GM21786 (cell line): ENCODE measurements at regions not wholly inside any gene's neighbourhood (a gene's known extent, or its start where the extent isn't known, plus 50 kb on each side); places are given as distances from the start of the nearest gene placed in this dataset.

ENCODE experiments used
- ATAC-seq: cut with Tn5 transposase; IDR thresholded peaks from one replicate; pipeline ENCODE4 v1.9.1; 2021; ENCODE audit not compliant: unreplicated experiment

GRCh38 chr2:489084-489483 lies 188.1 kb downstream of the TMEM18 start:
- no peak for ATAC-seq

GRCh38 chr2:487186-488079 lies 189.8 kb downstream of the TMEM18 start:
- ATAC-seq = no peak

GRCh38 chr2:486371-486770 lies 190.8 kb downstream of the TMEM18 start:
- ATAC-seq = no peak

DNA sequence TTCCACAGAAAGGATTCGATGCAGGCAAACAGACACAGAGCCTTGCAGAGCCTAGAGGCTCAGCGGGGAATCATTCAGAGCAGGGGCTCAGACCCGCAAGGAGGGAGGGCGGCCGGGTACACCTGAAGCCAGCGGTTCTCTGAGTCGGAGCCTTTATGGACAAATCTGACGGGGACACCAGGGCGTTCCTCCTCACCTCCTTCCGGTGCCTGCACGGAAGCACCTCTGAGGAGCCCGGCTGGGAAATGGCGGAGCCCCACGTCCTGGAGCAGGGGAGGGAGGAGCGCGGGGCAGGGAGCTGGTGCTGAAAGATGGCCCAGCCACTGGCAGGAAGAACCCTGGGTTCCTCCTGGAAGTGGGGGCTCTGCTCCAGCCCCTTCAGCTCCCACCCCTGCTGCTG lies 193.5 kb upstream of the ALKAL2 start:
- ATAC-seq = no peak

DNA sequence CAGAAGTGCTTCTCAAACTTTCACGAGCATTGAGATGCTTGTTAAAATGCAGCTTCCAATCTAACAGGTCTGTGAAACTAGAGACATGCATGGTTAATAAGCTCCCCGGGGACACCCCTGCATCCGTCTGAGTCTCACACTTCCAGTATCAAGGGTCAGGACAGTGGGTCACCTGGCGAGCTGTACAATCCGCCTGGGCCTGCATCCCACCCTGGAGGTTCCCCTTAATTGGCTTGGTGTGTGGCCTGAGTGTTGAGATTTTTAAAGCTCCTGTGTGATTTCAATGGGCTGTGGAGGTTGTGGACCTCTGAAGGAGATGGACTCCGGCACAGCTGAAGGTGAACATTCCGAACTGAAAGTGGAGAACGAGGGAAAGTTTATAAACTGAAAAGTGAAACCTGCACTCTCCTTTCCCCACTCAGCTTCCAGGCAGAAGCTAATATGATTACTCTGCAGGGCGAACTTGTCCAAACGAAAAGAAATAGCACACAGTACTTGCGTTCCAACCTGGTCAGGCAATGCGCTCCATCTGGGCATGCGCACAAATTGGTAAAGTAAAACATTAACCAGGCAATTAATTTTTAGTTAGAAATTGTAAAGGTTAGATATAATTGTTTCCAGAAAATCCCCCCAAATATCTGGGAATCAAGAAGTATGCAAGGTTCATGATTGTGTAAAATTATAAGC lies 191.7 kb upstream of the ALKAL2 start:
- no peak for ATAC-seq

GRCh38 chr2:479031-479430 lies 191.1 kb upstream of the ALKAL2 start:
- ATAC-seq = no peak

DNA sequence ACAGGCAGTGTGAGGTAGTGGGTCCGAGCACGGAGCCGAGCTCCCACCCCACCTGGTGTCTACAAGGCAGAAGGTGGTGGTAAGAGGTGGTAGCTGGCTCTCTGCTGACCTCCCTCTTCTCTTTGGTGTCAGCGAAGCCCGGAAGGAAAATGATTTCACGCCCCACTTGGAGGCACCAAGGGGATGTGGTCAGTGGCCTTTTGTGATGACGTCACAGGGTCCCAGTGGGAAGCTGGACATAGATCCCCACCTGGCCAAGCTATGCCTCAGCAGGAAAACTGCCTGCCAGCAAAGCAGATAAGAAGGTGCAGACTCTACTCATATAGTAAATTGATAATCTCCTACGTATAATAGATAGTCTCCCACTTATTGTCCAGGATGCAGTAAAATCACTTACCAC lies 183.7 kb upstream of the ALKAL2 start:
- ATAC-seq = no peak

DNA sequence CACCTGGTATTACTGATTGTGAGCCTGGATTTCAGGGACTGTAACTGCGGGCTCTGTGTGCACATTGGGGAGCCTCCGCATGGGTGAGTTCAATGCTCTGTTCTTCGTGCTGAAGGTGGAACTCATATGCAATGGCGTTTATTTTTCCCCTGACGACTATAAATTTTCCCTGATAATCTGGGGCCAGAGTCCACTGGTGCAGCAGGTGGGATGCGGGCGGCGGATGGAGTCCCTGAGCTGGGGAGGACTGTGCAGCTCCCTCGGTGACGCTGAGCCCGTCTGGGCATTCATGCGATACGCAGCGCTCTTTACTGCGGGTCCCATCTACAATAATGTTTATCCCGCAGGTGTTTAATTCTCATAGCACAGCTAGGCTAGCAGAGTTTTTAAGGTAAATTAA lies 181.6 kb upstream of the ALKAL2 start:
- no peak for ATAC-seq

DNA sequence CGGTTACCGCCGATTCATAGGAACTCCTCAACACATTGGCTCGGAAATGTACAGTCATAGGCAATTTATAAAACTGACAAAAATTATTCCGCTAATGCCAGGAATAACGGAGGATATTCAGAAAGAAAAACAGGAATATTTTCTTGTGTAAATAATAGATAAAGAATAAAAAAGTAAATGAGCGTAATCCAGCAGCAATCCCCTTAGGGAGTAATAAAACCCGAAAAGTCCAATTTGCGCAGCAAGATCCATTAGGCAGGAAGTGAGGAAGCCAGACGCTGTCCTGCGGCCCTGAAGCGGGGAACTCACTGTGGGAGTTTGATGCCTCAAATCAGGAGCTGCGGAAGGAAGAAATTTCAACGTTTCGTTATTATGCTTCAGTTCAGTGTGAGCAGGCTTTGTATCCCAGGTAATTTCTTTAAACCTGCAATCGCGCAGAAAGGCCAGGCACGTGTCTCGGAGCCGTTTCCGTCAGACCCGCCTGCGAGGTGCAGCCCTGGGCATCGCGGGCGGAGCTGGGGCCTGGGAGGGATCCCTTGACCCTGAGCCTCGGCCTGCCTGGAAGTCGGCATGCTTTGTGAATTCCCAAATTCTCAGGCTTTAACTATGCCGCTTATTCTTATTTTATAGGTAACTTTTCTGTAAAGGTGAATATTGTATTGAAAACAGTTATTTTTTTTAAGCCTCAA lies 180.9 kb upstream of the ALKAL2 start:
- no peak for ATAC-seq

DNA sequence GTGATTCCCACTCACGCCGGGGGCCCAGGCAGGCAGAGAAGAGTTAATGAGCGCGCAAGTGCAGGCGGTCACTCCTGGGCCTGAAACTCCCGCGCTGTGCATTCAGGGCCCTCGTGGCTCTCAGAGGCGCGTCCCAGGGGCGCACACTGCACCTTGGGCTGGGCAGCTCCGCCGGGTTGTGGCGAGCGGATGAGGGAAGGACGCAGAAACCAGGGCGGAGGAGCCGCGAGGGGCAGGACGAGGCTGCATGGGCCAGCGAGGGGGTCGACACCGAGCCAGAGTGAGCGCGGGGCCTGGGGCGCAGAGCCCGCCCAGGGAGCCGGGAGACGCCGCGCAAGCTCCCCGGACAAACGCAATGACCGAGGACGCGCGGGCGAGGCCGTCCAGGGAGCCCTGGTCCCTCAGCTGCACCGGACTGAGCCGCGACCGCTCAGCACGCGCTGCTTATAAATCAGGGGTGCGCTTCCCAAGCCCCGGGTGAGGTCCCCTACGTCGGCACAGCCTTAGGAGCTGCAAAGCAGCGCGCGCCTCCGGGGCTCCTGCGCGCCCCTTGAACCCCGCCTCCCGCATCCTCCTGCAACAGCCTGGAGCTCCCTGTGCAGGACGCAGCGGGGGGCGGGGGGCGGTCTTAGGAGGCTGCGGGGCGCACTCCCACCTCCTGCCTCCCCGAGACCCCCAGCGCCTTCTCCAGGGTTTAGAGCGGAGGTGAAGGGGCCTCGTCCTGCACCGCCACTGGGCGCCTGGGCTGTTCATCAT lies 180.2 kb upstream of the ALKAL2 start:
- ATAC-seq = no peak

GRCh38 chr2:467543-467891 lies 179.6 kb upstream of the ALKAL2 start:
- ATAC-seq = no peak

GRCh38 chr2:467101-467500 lies 179.2 kb upstream of the ALKAL2 start:
- no peak for ATAC-seq

DNA sequence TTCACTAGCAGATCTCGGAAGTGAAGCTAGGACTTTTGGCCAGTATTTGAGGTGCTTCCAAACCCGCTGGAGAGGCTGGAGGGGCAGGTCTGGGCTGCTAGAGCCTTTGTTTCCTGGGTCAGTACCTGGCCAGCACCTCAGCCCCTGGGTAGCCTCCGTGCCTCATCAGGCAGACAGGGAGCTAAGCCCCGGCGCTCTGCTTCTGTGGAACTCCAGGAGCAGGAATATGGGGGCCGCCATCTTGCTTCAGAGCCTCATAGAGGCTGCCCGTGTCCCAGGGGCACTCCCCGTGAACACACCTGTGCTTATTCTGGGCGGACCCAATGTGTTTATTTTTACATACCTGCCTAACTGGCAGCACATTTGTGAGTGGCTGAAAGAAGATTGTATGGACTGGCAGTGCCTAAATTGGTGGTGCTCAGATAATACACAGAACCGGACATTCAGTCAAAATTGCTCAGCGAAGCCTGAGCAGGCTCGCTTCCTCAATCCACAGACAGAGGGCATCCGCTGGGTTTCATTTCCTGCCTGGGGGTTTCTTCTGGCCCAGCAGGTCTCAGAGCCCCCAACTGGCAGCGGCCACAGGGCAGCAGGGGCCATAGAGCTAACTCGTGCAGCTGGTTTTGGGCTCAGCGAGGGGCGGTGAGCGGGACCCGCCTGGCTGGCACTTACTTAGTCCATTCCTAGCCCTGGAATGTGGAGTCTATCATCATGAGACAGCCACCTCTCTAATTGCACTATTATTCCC lies 176.8 kb upstream of the ALKAL2 start:
- ATAC-seq = peak; percentile 66

- ATAC-seq = peak; percentile 49
These were observed 173.0 kb upstream of the ALKAL2 start for GRCh38 chr2:460861-461260.

GRCh38 chr2:459931-460330 lies 172.0 kb upstream of the ALKAL2 start:
- no peak for ATAC-seq

GRCh38 chr2:458425-458815 lies 170.5 kb upstream of the ALKAL2 start:
- no peak for ATAC-seq

DNA sequence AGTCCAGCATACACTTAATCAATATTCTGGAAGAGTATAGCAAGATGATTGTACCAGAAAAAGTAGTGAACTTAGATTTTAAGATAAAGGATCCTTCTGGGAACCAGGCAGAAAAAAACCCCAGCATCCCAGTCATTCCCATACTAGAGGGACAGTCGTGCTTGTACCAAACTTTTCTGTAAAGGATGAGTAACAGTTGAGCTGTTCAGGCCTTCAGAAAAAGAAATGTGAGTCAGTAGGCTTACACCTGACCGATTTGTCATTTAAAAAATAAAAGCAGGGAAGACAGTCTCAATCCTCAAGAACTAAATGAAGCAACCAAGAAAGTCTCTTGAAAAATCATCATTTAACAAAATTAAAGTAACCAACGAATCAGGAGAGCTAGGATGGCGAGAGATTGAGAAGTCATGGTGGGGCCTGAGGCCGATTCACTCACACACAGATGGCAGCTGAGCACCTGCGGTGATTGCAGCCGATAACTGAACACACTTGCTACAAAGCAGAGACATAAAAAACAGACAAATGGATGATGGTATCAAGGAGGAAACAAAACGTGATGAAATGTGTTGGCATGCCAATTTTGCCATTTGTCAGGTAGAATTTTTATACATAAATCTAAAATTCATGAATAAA lies 170.0 kb upstream of the ALKAL2 start:
- ATAC-seq = no peak

DNA sequence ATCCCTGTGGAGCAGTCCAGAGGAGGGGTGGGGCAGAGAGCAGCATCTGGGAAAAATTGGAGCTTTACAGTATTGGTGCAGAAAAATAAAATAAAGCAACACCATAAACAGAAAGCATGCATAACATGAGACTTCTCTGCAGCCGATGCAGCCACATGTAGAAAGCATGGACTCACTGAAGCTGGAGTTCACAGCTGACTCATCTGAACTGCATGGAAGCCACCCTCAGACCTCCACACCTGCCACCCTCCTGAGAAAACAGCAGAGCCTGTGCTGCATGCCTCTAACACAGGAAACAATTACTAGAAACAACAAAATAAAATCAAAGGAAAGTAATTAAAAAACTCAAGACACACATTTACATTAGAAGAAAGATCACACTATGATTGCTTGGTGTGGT lies 169.4 kb upstream of the ALKAL2 start:
- no peak for ATAC-seq

GRCh38 chr2:455913-456312 lies 168.0 kb upstream of the ALKAL2 start:
- no peak for ATAC-seq
